Breast epithelium (tissue), 3 donors: ENCODE measurements at regions not wholly inside any gene's neighbourhood (a gene's known extent, or its start where the extent isn't known, plus 50 kb on each side); places are given as distances from the start of the nearest gene placed in this dataset.

Experiments used
- POLR2A ChIP-seq: fragments of 450-650 bp; IDR thresholded peaks from one replicate; pipeline ENCODE4 v1.6.1; 2016; ENCODE audit warnings: antibody characterized with exemption, mild to moderate bottlenecking, moderate library complexity
- TF ChIP-seq, protein P1 (sequence below), 3 donors: fragments of 450-650 bp; IDR thresholded peaks; one replicate each; pipeline ENCODE4 v1.5.1; 2016 to 2017; ENCODE audit warnings: antibody characterized with exemption in 3 of 3, mild to moderate bottlenecking in 3 of 3, moderate library complexity in 3 of 3

DNA sequence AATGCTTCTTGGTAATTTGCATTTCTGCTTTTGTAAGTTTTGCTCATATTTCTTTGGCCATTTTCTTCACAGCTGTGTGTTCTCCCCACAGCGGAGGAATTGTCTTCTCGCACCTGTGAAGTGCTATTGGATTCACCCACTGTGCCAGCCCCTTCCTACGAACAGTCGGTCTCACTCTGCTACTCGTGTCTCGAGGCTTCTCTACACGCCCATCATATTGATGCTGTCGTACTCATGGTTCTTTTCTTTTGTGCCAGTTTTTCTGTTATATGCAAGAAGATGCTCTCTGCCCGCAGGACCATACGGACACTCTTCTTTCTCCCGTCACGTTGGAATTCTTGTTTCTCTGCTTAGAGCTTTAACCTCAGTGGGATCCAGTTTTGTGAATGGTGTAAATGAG, 200.3 kb downstream of the DLL1 start:
- TF ChIP-seq, protein P1, sequence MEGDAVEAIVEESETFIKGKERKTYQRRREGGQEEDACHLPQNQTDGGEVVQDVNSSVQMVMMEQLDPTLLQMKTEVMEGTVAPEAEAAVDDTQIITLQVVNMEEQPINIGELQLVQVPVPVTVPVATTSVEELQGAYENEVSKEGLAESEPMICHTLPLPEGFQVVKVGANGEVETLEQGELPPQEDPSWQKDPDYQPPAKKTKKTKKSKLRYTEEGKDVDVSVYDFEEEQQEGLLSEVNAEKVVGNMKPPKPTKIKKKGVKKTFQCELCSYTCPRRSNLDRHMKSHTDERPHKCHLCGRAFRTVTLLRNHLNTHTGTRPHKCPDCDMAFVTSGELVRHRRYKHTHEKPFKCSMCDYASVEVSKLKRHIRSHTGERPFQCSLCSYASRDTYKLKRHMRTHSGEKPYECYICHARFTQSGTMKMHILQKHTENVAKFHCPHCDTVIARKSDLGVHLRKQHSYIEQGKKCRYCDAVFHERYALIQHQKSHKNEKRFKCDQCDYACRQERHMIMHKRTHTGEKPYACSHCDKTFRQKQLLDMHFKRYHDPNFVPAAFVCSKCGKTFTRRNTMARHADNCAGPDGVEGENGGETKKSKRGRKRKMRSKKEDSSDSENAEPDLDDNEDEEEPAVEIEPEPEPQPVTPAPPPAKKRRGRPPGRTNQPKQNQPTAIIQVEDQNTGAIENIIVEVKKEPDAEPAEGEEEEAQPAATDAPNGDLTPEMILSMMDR (IDR thresholded peaks at IDR 0.05): no peak
- TF ChIP-seq POLR2A: no peak
